ENCODE measurements at regions not wholly inside any gene's neighbourhood (a gene's known extent, or its start where the extent isn't known, plus 50 kb on each side); places are given as distances from the start of the nearest gene placed in this dataset.
"Not testable (repeated sequence)": the region's sequence is repeated elsewhere in the genome, so short reads cannot be mapped to it uniquely, and the experiment has no call there.

- no peak overlapping the region for H3K27ac ChIP-seq
- no peak overlapping the region for H3K9ac ChIP-seq (ENCODE audit: insufficient read length)
- TF ChIP-seq EZH2 (IDR thresholded peaks at IDR 0.05), result no peak
- no peak for TF ChIP-seq FOXP2 (optimal IDR thresholded peaks at IDR 0.05; ENCODE audit: control extremely low read depth, extremely low read length, insufficient read depth)
- no peak for TF ChIP-seq POLR2AphosphoS5 (IDR thresholded peaks at IDR 0.05; ENCODE audit: borderline replicate concordance, low read depth, low read length)
- H3K9me3 ChIP-seq (ENCODE audit: low read depth, low read length), result no peaks in the 10 kb centered on the region
- no peaks in the 10 kb centered on the region for H3K36me3 ChIP-seq (ENCODE audit: insufficient read depth, low read length)
- DNase-seq (ENCODE audit: low read depth, low spot score), result no peak
- no peak overlapping the region for H3K4me3 ChIP-seq
Measured at GRCh38 chr2:173521450-173522192, 166.9 kb downstream of the CDCA7 start.

GRCh38 chr2:173523497-173523896 is 168.8 kb downstream of the CDCA7 start:
- no peak overlapping the region for H3K27ac ChIP-seq
- no peaks in the 10 kb centered on the region for H3K9me3 ChIP-seq (ENCODE audit: low read depth, low read length)
- H3K9ac ChIP-seq (ENCODE audit: insufficient read length), result no peak overlapping the region
- H3K36me3 ChIP-seq (ENCODE audit: insufficient read depth, low read length), result no peaks in the 10 kb centered on the region
- TF ChIP-seq POLR2AphosphoS5 (IDR thresholded peaks at IDR 0.05; ENCODE audit: borderline replicate concordance, low read depth, low read length) (no peak), EZH2 (IDR thresholded peaks at IDR 0.05) (no peak), FOXP2 (optimal IDR thresholded peaks at IDR 0.05; ENCODE audit: control extremely low read depth, extremely low read length, insufficient read depth) (no peak)
- no peak for DNase-seq (ENCODE audit: low read depth, low spot score)
- H3K4me3 ChIP-seq, result no peak overlapping the region

GRCh38 chr2:173524256-173524955 is 169.7 kb downstream of the CDCA7 start:
- Histone ChIP-seq H3K27ac (no peak overlapping the region), H3K36me3 (ENCODE audit: insufficient read depth, low read length) (no peaks in the 10 kb centered on the region), H3K9me3 (ENCODE audit: low read depth, low read length) (no peaks in the 10 kb centered on the region), H3K4me3 (no peak overlapping the region), H3K9ac (ENCODE audit: insufficient read length) (no peak overlapping the region)
- no peak for TF ChIP-seq EZH2 (IDR thresholded peaks at IDR 0.05)
- TF ChIP-seq POLR2AphosphoS5 (IDR thresholded peaks at IDR 0.05; ENCODE audit: borderline replicate concordance, low read depth, low read length), result no peak
- no peak for TF ChIP-seq FOXP2 (optimal IDR thresholded peaks at IDR 0.05; ENCODE audit: control extremely low read depth, extremely low read length, insufficient read depth)
- DNase-seq (ENCODE audit: low read depth, low spot score), result no peak

GRCh38 chr2:173532732-173533531 is 178.3 kb downstream of the CDCA7 start:
- not testable (repeated sequence) for DNase-seq (ENCODE audit: low read depth, low spot score); H3K9ac ChIP-seq (ENCODE audit: insufficient read length); H3K4me3 ChIP-seq; H3K27ac ChIP-seq; H3K9me3 ChIP-seq (ENCODE audit: low read depth, low read length); H3K36me3 ChIP-seq (ENCODE audit: insufficient read depth, low read length)

GRCh38 chr2:173537694-173538093 is 183.0 kb downstream of the CDCA7 start:
- DNase-seq (ENCODE audit: low read depth, low spot score), result no peak
- H3K9me3 ChIP-seq (ENCODE audit: low read depth, low read length), result no peaks in the 10 kb centered on the region

GRCh38 chr2:173539615-173540014 is 184.9 kb downstream of the CDCA7 start:
- TF ChIP-seq EZH2 (IDR thresholded peaks at IDR 0.05) (no peak), POLR2AphosphoS5 (IDR thresholded peaks at IDR 0.05; ENCODE audit: borderline replicate concordance, low read depth, low read length) (no peak), FOXP2 (optimal IDR thresholded peaks at IDR 0.05; ENCODE audit: control extremely low read depth, extremely low read length, insufficient read depth) (no peak)

More at GRCh38 chr2:173537694-173538093, 183.0 kb downstream of the CDCA7 start:
- H3K27ac ChIP-seq, result no peak overlapping the region
- no peak overlapping the region for H3K9ac ChIP-seq (ENCODE audit: insufficient read length)
- no peaks in the 10 kb centered on the region for H3K36me3 ChIP-seq (ENCODE audit: insufficient read depth, low read length)
- H3K4me3 ChIP-seq, result no peak overlapping the region
- no peak for TF ChIP-seq FOXP2 (optimal IDR thresholded peaks at IDR 0.05; ENCODE audit: control extremely low read depth, extremely low read length, insufficient read depth)
- no peak for TF ChIP-seq POLR2AphosphoS5 (IDR thresholded peaks at IDR 0.05; ENCODE audit: borderline replicate concordance, low read depth, low read length)
- no peak for TF ChIP-seq EZH2 (IDR thresholded peaks at IDR 0.05)

GRCh38 chr2:173544641-173545363 is 190.1 kb downstream of the CDCA7 start:
- no peak overlapping the region for H3K4me3 ChIP-seq
- DNase-seq (ENCODE audit: low read depth, low spot score), result no peak
- H3K36me3 ChIP-seq (ENCODE audit: insufficient read depth, low read length), result no peaks in the 10 kb centered on the region
- no peak for TF ChIP-seq FOXP2 (optimal IDR thresholded peaks at IDR 0.05; ENCODE audit: control extremely low read depth, extremely low read length, insufficient read depth)
- no peak for TF ChIP-seq POLR2AphosphoS5 (IDR thresholded peaks at IDR 0.05; ENCODE audit: borderline replicate concordance, low read depth, low read length)
- no peak for TF ChIP-seq EZH2 (IDR thresholded peaks at IDR 0.05)
- H3K27ac ChIP-seq, result no peak overlapping the region
- no peaks in the 10 kb centered on the region for H3K9me3 ChIP-seq (ENCODE audit: low read depth, low read length)
- no peak overlapping the region for H3K9ac ChIP-seq (ENCODE audit: insufficient read length)

More at GRCh38 chr2:173539615-173540014, 184.9 kb downstream of the CDCA7 start:
- Histone ChIP-seq H3K36me3 (ENCODE audit: insufficient read depth, low read length) (no peaks in the 10 kb centered on the region), H3K9ac (ENCODE audit: insufficient read length) (no peak overlapping the region), H3K9me3 (ENCODE audit: low read depth, low read length) (no peaks in the 10 kb centered on the region), H3K4me3 (no peak overlapping the region), H3K27ac (no peak overlapping the region)
- no peak for DNase-seq (ENCODE audit: low read depth, low spot score)

GRCh38 chr2:173545364-173545763 is 190.7 kb downstream of the CDCA7 start:
- TF ChIP-seq EZH2 (IDR thresholded peaks at IDR 0.05) (no peak), FOXP2 (optimal IDR thresholded peaks at IDR 0.05; ENCODE audit: control extremely low read depth, extremely low read length, insufficient read depth) (no peak), POLR2AphosphoS5 (IDR thresholded peaks at IDR 0.05; ENCODE audit: borderline replicate concordance, low read depth, low read length) (no peak)
- Histone ChIP-seq H3K4me3 (no peak overlapping the region), H3K36me3 (ENCODE audit: insufficient read depth, low read length) (no peaks in the 10 kb centered on the region), H3K9me3 (ENCODE audit: low read depth, low read length) (no peaks in the 10 kb centered on the region), H3K9ac (ENCODE audit: insufficient read length) (no peak overlapping the region), H3K27ac (no peak overlapping the region)
- DNase-seq (ENCODE audit: low read depth, low spot score), result no peak
